GM18508 (cell line): ENCODE measurements at regions not wholly inside any gene's neighbourhood (a gene's known extent, or its start where the extent isn't known, plus 50 kb on each side); places are given as distances from the start of the nearest gene placed in this dataset.

Experiments used
- ATAC-seq: cut with Tn5 transposase; IDR thresholded peaks from one replicate; pipeline ENCODE4 v1.9.1; 2021; ENCODE audit warnings: moderate number of reproducible peaks; ENCODE audit not compliant: insufficient read depth, unreplicated experiment

- no peak for ATAC-seq
Measured at GRCh38 chr5:8913522-8913921, 632.4 kb downstream of the SEMA5A start.

GRCh38 chr5:8919096-8919495 is 626.8 kb downstream of the SEMA5A start:
- ATAC-seq: no peak

GRCh38 chr5:8923526-8923925 is 622.3 kb downstream of the SEMA5A start:
- ATAC-seq: no peak

- ATAC-seq: no peak
Measured at GRCh38 chr5:8924054-8924793, 621.7 kb downstream of the SEMA5A start.

GRCh38 chr5:8930021-8930420 is 615.9 kb downstream of the SEMA5A start:
- ATAC-seq: no peak

- ATAC-seq: no peak
Measured at GRCh38 chr5:8934455-8934854, 611.4 kb downstream of the SEMA5A start.

- no peak for ATAC-seq
Measured at GRCh38 chr5:8940934-8941333, 604.9 kb downstream of the SEMA5A start.

GRCh38 chr5:8943301-8943700 is 602.6 kb downstream of the SEMA5A start:
- no peak for ATAC-seq

GRCh38 chr5:8944005-8944404 is 601.9 kb downstream of the SEMA5A start:
- ATAC-seq: no peak

GRCh38 chr5:8945972-8946371 is 599.9 kb downstream of the SEMA5A start:
- ATAC-seq: no peak

- ATAC-seq: peak; percentile 98
Measured at GRCh38 chr5:8949908-8950307, 596.0 kb downstream of the SEMA5A start.

- ATAC-seq: no peak
Measured at GRCh38 chr5:8952147-8952546, 593.7 kb downstream of the SEMA5A start.

GRCh38 chr5:8953016-8953415 is 592.9 kb downstream of the SEMA5A start:
- peak; percentile 25 for ATAC-seq

GRCh38 chr5:8953911-8954438 is 591.9 kb downstream of the SEMA5A start:
- ATAC-seq: no peak

GRCh38 chr5:8954801-8955200 is 591.1 kb downstream of the SEMA5A start:
- no peak for ATAC-seq

GRCh38 chr5:8956659-8957058 is 589.2 kb downstream of the SEMA5A start:
- ATAC-seq: no peak

- no peak for ATAC-seq
Measured at GRCh38 chr5:8958602-8959001, 587.3 kb downstream of the SEMA5A start.

GRCh38 chr5:8961219-8961618 is 584.7 kb downstream of the SEMA5A start:
- no peak for ATAC-seq

- ATAC-seq: no peak
Measured at GRCh38 chr5:8961956-8962355, 583.9 kb downstream of the SEMA5A start.

- no peak for ATAC-seq
Measured at GRCh38 chr5:8981016-8981415, 564.9 kb downstream of the SEMA5A start.

- ATAC-seq: no peak
Measured at GRCh38 chr5:8981496-8981895, 564.4 kb downstream of the SEMA5A start.

GRCh38 chr5:8984386-8984785 is 561.5 kb downstream of the SEMA5A start:
- no peak for ATAC-seq
